Right atrium auricular region (tissue), 2 donors: ENCODE measurements at regions not wholly inside any gene's neighbourhood (a gene's known extent, or its start where the extent isn't known, plus 50 kb on each side); places are given as distances from the start of the nearest gene placed in this dataset.

ENCODE experiments used
- DNase-seq: peaks from one replicate; pipeline ENCODE4 v3.0.0-alpha.2; 2019; ENCODE audit warnings: low spot score
- H3K27ac ChIP-seq, 2 donors: fragments of 200-600 bp; sonication (generic); 1 replicate in 1 of 2; 2 replicates in 1 of 2; pipeline ENCODE4 v1.5.1; 2016 to 2019
- H3K27me3 ChIP-seq, 2 donors: fragments of 200-600 bp; sonication (generic); one replicate each; pipeline versions ENCODE4 v1.5.1 to v1.6.0; 2017 to 2019
- H3K36me3 ChIP-seq: fragments of 200-600 bp; sonication (generic); one replicate; pipeline ENCODE4 v1.5.1; 2016
- H3K4me1 ChIP-seq, 2 donors: fragments of 200-600 bp; sonication (generic); one replicate each; pipeline versions ENCODE4 v1.5.1 to v1.6.0; 2017 to 2019
- H3K4me3 ChIP-seq, 2 donors: fragments of 200-600 bp; sonication (generic); 1 replicate in 1 of 2; 2 replicates in 1 of 2; pipeline ENCODE4 v1.5.1; 2017 to 2019; ENCODE audit warnings: mild to moderate bottlenecking in 1 of 2, moderate library complexity in 1 of 2
- H3K9me3 ChIP-seq, 2 donors: fragments of 200-600 bp; sonication (generic); one replicate each; pipeline ENCODE4 v1.5.1; 2019
- TF ChIP-seq, protein P1 (sequence below), 2 donors: fragments of 200-600 bp; sonication (generic); IDR thresholded peaks; one replicate each; pipeline ENCODE4 v1.5.1; 2019; ENCODE audit warnings: antibody characterized with exemption in 2 of 2

DNA sequence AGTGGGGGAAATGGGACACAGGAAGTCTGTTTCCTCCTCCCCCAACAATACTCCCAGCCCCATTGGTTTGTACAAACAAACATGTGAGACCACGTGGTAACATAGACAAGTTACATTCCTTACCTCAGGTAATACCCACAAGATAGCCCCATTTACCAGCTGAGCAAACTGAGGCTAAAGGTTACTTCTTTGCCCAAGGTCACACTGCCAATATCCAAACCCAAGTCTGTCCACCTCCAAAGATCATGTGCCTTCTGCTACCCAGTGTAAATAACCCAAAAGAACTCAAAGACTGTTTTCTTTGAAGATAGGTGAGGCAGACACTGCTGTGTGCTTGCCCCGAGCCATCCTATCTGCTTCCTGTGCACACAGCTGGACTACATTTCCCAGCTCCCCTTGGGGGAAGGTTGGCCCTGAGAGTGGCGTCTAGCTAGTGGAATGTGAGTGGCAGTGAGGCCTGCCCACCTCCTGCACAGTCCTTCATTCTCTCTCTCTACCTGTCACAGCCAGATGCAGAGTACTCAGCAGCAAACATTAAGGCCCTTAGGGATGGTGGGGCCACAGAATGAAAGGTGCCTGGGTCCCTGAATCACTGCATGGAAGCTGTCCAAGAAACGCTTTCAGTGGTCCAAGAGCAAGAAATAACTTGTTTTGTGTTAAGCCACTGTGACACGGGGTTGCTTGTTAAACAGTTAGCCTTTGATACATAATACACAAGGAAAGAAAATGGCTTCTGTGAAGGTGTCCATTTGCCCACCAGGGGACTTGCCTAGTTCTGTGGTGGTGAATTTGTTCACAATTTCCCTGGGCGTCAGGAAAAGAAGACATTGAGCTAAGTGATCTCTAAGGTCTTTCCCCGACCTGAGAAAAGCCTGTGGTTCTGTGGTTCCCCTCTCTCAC lies 257.7 kb upstream of the NFE2L3 start:
- TF ChIP-seq, protein P1, sequence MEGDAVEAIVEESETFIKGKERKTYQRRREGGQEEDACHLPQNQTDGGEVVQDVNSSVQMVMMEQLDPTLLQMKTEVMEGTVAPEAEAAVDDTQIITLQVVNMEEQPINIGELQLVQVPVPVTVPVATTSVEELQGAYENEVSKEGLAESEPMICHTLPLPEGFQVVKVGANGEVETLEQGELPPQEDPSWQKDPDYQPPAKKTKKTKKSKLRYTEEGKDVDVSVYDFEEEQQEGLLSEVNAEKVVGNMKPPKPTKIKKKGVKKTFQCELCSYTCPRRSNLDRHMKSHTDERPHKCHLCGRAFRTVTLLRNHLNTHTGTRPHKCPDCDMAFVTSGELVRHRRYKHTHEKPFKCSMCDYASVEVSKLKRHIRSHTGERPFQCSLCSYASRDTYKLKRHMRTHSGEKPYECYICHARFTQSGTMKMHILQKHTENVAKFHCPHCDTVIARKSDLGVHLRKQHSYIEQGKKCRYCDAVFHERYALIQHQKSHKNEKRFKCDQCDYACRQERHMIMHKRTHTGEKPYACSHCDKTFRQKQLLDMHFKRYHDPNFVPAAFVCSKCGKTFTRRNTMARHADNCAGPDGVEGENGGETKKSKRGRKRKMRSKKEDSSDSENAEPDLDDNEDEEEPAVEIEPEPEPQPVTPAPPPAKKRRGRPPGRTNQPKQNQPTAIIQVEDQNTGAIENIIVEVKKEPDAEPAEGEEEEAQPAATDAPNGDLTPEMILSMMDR (IDR thresholded peaks at IDR 0.05) = no peak
- peaks cover 0 to 10% of the 10 kb centered on the region in 2 donors for H3K4me1 ChIP-seq
- H3K36me3 ChIP-seq = no peaks in the 10 kb centered on the region
- H3K27me3 ChIP-seq = no peaks in the 10 kb centered on the region
- no peaks in the 10 kb centered on the region for H3K9me3 ChIP-seq
- H3K27ac ChIP-seq = no peak overlapping the region
- no peak for DNase-seq
- H3K4me3 ChIP-seq = no peak overlapping the region

DNA sequence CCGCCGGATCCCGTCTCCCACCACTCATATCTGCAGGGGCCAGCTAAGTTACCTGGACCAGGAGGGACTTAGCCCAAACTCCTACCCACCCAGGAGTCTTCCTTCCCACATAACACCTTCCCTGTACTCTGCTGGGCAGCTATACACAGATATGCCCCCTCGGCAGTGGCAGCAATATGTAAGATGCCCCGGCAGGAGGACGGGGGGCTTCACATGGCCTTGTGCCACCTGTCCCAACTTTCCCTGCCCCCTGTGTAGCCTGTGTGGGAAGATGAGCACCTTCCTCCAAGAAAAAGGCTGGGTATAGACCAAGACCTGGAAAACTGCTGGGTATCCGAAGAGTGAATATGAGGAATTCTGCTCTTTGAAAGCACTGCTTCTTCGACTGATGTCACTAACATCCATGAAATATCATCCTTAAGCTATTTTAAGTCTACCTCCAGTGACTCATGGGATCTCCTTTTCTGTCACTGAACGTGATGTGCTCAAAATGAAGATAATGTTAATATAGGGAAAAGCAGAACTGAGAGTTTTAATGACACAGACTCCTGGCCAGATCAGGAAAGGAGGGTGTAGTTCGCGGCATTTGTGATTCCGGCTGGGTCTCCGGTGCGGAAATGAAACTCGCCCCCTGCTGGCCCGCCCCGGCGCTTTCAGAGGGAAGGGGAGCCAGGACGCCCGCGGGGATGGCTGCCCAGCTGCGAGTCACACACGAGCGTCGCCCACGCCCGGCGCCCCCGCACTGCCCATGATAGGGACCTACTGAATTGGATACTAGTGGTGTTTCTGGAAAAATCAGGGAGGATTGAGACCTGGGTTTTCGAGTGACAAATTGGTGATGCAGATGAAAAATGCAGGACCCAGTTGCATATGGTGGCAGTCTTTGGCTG lies 256.9 kb upstream of the NFE2L3 start:
- Histone ChIP-seq H3K36me3 (no peaks in the 10 kb centered on the region), H3K4me3 (peak overlapping the region; percentile 2 to 29), H3K9me3 (no peaks in the 10 kb centered on the region), H3K27me3 (no peaks in the 10 kb centered on the region), H3K4me1 (peaks cover 0 to 10% of the 10 kb centered on the region in 2 donors), H3K27ac (no peak overlapping the region)
- TF ChIP-seq, protein P1 (IDR thresholded peaks at IDR 0.05) = peak; percentile 64 to 85
- DNase-seq = peak; percentile 76

DNA sequence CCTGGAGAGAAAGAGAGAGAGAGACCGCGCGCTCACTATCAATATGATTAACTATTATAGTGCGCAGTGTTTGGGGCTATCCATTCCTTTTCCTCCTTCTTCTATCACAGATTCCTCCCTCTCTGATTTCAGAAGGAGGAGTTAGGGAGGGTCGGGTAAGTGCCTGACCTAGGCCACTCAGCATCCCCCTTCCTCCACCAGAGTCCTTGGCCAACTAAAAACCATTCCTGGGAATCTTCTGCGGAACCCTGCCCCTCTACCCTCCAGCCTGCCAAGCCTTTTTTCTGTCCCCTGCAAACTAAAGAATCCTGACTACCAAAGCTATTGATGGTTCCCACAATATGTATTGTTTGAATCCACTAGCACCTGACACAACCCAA lies 256.2 kb upstream of the NFE2L3 start:
- Histone ChIP-seq H3K27ac (no peak overlapping the region), H3K27me3 (no peaks in the 10 kb centered on the region), H3K36me3 (no peaks in the 10 kb centered on the region), H3K4me3 (peak overlapping the region; percentile 2 to 29), H3K9me3 (no peaks in the 10 kb centered on the region), H3K4me1 (peaks cover 0 to 10% of the 10 kb centered on the region in 2 donors)
- DNase-seq = no peak
- TF ChIP-seq, protein P1 (IDR thresholded peaks at IDR 0.05) = no peak

DNA sequence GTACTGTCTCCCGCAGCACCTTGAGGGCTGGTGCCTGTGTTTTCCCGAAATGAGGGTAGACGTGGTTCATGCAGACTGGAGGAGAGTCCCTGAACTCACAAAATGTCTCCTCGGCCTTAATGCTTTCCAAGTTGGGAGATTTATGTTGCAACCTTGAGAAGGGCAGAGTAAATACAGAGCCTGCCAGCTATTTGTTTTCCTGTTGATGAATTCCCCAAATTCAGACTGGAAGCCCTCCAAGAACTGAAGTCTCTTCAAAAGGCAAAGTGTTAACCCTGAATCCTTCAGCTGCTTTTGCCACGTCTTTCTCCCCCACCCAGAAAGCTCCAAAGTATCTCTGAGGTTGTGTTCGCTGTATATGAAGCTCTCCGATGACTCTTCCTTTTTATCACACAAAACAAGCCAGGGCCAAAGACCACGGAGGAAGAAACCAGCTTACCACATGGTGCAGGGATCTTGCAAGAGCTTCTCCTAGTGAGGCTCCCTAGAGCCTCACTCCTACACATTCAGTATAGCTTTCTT lies 254.7 kb upstream of the NFE2L3 start:
- no peaks in the 10 kb centered on the region for H3K9me3 ChIP-seq
- H3K4me1 ChIP-seq = peaks cover 0 to 10% of the 10 kb centered on the region in 2 donors
- no peak overlapping the region for H3K27ac ChIP-seq
- no peaks in the 10 kb centered on the region for H3K27me3 ChIP-seq
- DNase-seq = no peak
- no peak overlapping the region for H3K4me3 ChIP-seq
- TF ChIP-seq, protein P1 (IDR thresholded peaks at IDR 0.05) = no peak
- no peaks in the 10 kb centered on the region for H3K36me3 ChIP-seq

DNA sequence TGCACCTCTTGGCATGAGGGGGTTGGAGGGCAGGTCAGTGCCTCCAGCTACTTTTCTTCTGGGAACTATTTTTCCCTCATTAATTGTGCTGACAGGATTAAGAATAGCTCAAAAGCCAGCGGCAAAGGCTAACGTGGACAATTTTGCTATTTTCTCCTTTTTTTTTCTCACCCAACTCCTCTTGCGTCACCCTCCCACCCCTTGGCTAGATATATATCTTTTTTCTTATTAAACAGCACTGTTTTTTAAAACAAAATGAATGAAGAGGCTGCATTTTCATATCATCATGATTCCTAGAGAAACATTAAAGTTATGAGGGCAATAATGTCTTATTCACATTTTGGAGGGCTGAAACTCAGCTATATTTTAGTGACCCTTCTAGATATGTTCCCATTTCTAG lies 251.8 kb upstream of the NFE2L3 start:
- no peak for DNase-seq
- peaks cover 0 to 3% of the 10 kb centered on the region in 2 donors for H3K4me1 ChIP-seq
- H3K4me3 ChIP-seq = no peak overlapping the region
- TF ChIP-seq, protein P1 (IDR thresholded peaks at IDR 0.05) = no peak
- no peaks in the 10 kb centered on the region for H3K36me3 ChIP-seq
- H3K27me3 ChIP-seq = no peaks in the 10 kb centered on the region
- no peaks in the 10 kb centered on the region for H3K9me3 ChIP-seq
- H3K27ac ChIP-seq = no peak overlapping the region
